OCI-LY1 (cell line): ENCODE measurements at regions not wholly inside any gene's neighbourhood (a gene's known extent, or its start where the extent isn't known, plus 50 kb on each side); places are given as distances from the start of the nearest gene placed in this dataset.

Source experiments
- H2AFZ ChIP-seq: fragments of 200-600 bp; sonication (generic), shearing (Covaris generic); 2 replicates; pipeline ENCODE4 v1.6.0; 2014; ENCODE audit warnings: antibody characterized with exemption, mild to moderate bottlenecking, low read length
- H3F3A ChIP-seq: fragments of 200-600 bp; sonication (generic), shearing (Covaris generic); 2 replicates; pipeline ENCODE4 v1.6.0; 2014; ENCODE audit warnings: mild to moderate bottlenecking, antibody characterized with exemption, low read length, moderate library complexity; ENCODE audit not compliant: insufficient read depth
- H3K27ac ChIP-seq: fragments of 200-600 bp; sonication (generic); 2 replicates; pipeline ENCODE4 v1.5.1; 2014; ENCODE audit warnings: low read length, mixed run types, mild to moderate bottlenecking, low read depth; ENCODE audit not compliant: poor library complexity, severe bottlenecking
- H3K27me3 ChIP-seq: fragments of 200-600 bp; sonication (generic); 2 replicates; pipeline ENCODE4 v1.6.0; 2014; ENCODE audit warnings: antibody characterized with exemption, mild to moderate bottlenecking, low read length, moderate library complexity; ENCODE audit not compliant: insufficient read depth
- H3K36me3 ChIP-seq: fragments of 200-600 bp; sonication (generic); 2 replicates; pipeline ENCODE4 v1.6.1; 2014; ENCODE audit warnings: mild to moderate bottlenecking, antibody characterized with exemption, low read length, moderate library complexity, mixed read lengths; ENCODE audit not compliant: insufficient read depth
- H3K4me1 ChIP-seq: fragments of 200-600 bp; sonication (generic); 2 replicates; pipeline ENCODE4 v1.5.1; 2014; ENCODE audit warnings: mild to moderate bottlenecking, low read length, moderate library complexity; ENCODE audit not compliant: insufficient read depth, severe bottlenecking
- H3K4me2 ChIP-seq: fragments of 200-600 bp; sonication (generic), shearing (Covaris generic); 2 replicates; pipeline ENCODE4 v1.6.1; 2014; ENCODE audit warnings: low read length
- H3K4me3 ChIP-seq: fragments of 200-600 bp; sonication (generic); 2 replicates; pipeline ENCODE4 v1.5.1; 2014; ENCODE audit warnings: low read length, low read depth, mild to moderate bottlenecking, mixed read lengths; ENCODE audit not compliant: poor library complexity, severe bottlenecking
- H3K79me2 ChIP-seq: fragments of 200-600 bp; shearing (Covaris generic); 2 replicates; pipeline ENCODE4 v1.6.1; 2016; ENCODE audit warnings: mixed run types, low read length, mixed read lengths; ENCODE audit not compliant: insufficient read depth
- H3K9ac ChIP-seq: fragments of 200-600 bp; sonication (generic), shearing (Covaris generic); 2 replicates; pipeline ENCODE4 v1.6.1; 2014; ENCODE audit warnings: mild to moderate bottlenecking, low read length, mixed read lengths
- H3K9me2 ChIP-seq: fragments of 200-600 bp; sonication (generic), shearing (Covaris generic); 2 replicates; pipeline ENCODE4 v1.6.1; 2014; ENCODE audit warnings: low read depth, mild to moderate bottlenecking, low read length, mixed read lengths
- H3K9me3 ChIP-seq: fragments of 200-600 bp; shearing (Covaris generic); 2 replicates; pipeline ENCODE4 v1.6.1; 2014; ENCODE audit warnings: low read length, mixed read lengths
- H4K20me1 ChIP-seq: fragments of 200-600 bp; sonication (generic), shearing (Covaris generic); 2 replicates; pipeline ENCODE4 v1.6.0; 2016; ENCODE audit warnings: mild to moderate bottlenecking, low read length; ENCODE audit not compliant: insufficient read depth
- EZH2 ChIP-seq: fragments of 200-600 bp; sonication (generic), shearing (Covaris generic); IDR thresholded peaks from 2 replicates; pipeline ENCODE4 v1.8.0; 2017; ENCODE audit warnings: borderline replicate concordance, mixed run types, mild to moderate bottlenecking, antibody characterized with exemption, low read length, moderate library complexity, mixed read lengths
- TF ChIP-seq, protein P1 (sequence below): fragments of 200-600 bp; sonication (generic), shearing (Covaris generic); IDR thresholded peaks from 2 replicates; pipeline ENCODE4 v1.5.1; 2017; ENCODE audit warnings: mild to moderate bottlenecking, antibody characterized with exemption, low read length, moderate library complexity, mixed read lengths

DNA sequence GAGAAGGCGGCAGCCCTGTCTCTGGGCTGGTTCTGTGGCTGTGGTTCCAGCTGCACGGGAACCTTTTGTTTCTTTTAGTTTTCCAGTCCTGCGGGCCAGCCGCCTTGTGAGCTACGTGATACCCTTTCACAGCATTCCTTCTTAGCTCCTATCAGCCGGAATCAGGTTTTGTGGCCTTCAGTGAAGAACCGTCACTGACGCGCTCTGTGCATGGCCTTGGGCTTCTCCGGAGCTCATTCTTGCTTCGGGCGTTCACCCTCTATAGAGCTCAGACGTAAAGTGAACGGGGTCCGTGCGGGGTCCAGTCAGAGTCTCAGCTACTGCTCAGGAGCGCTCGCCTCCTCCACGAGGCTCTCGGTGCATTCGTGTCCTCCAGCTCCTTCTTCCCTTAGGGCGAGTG, 166.7 kb downstream of the FAM43A start:
- Histone ChIP-seq H3K36me3 (no peaks in the 10 kb centered on the region), H3K4me2 (no peak overlapping the region), H3F3A (no peaks in the 10 kb centered on the region), H3K27ac (no peak overlapping the region), H3K9ac (no peak overlapping the region), H3K4me3 (no peak overlapping the region), H3K9me3 (no peaks in the 10 kb centered on the region), H3K79me2 (no peaks in the 10 kb centered on the region), H3K9me2 (no peaks in the 10 kb centered on the region), H4K20me1 (no peaks in the 10 kb centered on the region), H2AFZ (no peak overlapping the region), H3K4me1 (no peaks in the 10 kb centered on the region), H3K27me3 (peaks cover 14% of the 10 kb centered on the region; the same call in 1 of the 2 replicates)
- TF ChIP-seq EZH2 = no peak

DNA sequence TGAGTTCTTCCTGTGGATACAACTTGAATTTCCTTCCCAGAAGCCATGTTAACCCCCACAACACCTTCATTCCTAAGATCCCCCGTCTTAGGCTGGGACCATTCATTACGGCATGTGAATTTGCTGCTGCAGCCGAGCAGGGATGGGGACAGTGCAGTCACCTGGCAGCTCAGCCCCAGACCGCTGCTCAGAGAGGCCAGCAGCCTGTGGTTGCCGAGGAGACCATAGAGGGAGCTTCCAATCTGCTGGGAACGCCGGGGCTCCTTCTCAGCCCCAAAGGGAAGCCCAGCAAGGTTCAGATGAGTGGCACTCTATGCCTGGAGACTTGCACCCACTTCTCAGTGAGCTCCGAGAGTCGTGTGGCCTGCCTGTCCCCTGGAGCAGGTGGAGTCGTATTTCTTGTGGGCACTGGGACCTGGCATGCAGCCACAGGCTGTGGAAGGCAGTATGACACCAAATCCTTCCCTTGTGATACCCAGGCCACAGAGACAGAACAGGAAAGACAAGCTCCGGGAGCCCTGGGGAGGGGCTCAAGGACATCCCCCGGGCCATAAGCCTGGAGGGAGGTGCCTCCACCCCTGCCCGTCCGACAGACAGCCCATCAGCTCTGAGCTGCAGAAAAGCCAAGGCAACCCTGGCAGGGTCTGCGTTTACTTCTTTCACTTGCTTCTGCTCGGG, 167.3 kb downstream of the FAM43A start:
- Histone ChIP-seq H3K9me2 (no peaks in the 10 kb centered on the region), H3F3A (no peaks in the 10 kb centered on the region)
- TF ChIP-seq EZH2 = no peak
- TF ChIP-seq, protein P1, sequence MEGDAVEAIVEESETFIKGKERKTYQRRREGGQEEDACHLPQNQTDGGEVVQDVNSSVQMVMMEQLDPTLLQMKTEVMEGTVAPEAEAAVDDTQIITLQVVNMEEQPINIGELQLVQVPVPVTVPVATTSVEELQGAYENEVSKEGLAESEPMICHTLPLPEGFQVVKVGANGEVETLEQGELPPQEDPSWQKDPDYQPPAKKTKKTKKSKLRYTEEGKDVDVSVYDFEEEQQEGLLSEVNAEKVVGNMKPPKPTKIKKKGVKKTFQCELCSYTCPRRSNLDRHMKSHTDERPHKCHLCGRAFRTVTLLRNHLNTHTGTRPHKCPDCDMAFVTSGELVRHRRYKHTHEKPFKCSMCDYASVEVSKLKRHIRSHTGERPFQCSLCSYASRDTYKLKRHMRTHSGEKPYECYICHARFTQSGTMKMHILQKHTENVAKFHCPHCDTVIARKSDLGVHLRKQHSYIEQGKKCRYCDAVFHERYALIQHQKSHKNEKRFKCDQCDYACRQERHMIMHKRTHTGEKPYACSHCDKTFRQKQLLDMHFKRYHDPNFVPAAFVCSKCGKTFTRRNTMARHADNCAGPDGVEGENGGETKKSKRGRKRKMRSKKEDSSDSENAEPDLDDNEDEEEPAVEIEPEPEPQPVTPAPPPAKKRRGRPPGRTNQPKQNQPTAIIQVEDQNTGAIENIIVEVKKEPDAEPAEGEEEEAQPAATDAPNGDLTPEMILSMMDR = no peak

DNA sequence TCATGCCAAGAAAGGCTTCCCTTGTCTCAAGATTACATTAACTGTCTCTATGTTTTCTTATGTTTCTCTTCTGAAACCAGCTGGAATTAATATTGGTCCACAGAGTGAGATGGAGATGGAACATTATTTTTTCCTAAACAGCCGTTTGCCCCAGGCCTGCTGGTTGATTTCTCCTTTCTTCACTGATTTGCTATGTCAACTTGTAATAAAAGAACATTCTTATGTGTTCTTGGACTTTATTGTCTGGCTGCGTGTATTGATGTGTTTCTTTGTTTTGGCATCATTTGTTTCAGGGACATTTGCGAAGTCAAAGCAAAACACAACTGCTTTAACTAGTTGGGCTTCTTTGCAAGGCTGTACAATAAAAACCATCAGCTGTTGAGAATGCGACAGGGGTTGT, 168.5 kb downstream of the FAM43A start:
- H3K4me3 ChIP-seq = no peak overlapping the region
- no peak for TF ChIP-seq EZH2
- TF ChIP-seq, protein P1 = no peak
- H3K9ac ChIP-seq = no peak overlapping the region
- no peaks in the 10 kb centered on the region for H3K36me3 ChIP-seq
- no peaks in the 10 kb centered on the region for H3F3A ChIP-seq
- no peaks in the 10 kb centered on the region for H3K9me3 ChIP-seq
- no peaks in the 10 kb centered on the region for H3K9me2 ChIP-seq
- peaks cover 16% of the 10 kb centered on the region; the same call in 1 of the 2 replicates for H3K27me3 ChIP-seq
- no peak overlapping the region for H2AFZ ChIP-seq
- no peaks in the 10 kb centered on the region for H3K4me1 ChIP-seq
- no peak overlapping the region for H3K27ac ChIP-seq
- H3K4me2 ChIP-seq = no peak overlapping the region
- no peaks in the 10 kb centered on the region for H3K79me2 ChIP-seq
- no peaks in the 10 kb centered on the region for H4K20me1 ChIP-seq

More for the DNA sequence above, 167.3 kb downstream of the FAM43A start:
- Histone ChIP-seq H3K36me3 (no peaks in the 10 kb centered on the region), H3K79me2 (no peaks in the 10 kb centered on the region), H2AFZ (no peak overlapping the region), H3K27me3 (peaks cover 16% of the 10 kb centered on the region; the same call in 1 of the 2 replicates), H3K9me3 (no peaks in the 10 kb centered on the region), H4K20me1 (no peaks in the 10 kb centered on the region), H3K4me1 (no peaks in the 10 kb centered on the region), H3K27ac (no peak overlapping the region), H3K4me3 (no peak overlapping the region), H3K4me2 (no peak overlapping the region), H3K9ac (no peak overlapping the region)
